NCI-H2107 (cell line): ENCODE measurements at regions not wholly inside any gene's neighbourhood (a gene's known extent, or its start where the extent isn't known, plus 50 kb on each side); places are given as distances from the start of the nearest gene placed in this dataset.

Experiments
- DNase-seq: peaks from one replicate; lab custom pipeline; 2025; lab: John Stamatoyannopoulos, UW

GRCh38 chr5:2492476-2492875 is 259.0 kb downstream of the IRX2 start:
- no peak for DNase-seq

GRCh38 chr5:2491846-2492245 is 259.6 kb downstream of the IRX2 start:
- DNase-seq: no peak

GRCh38 chr5:2489306-2489705 is 262.2 kb downstream of the IRX2 start:
- DNase-seq: no peak

- no peak for DNase-seq
Measured at GRCh38 chr5:2488593-2488992, 262.9 kb downstream of the IRX2 start.

GRCh38 chr5:2487152-2487763 is 264.2 kb downstream of the IRX2 start:
- DNase-seq: no peak

- no peak for DNase-seq
Measured at GRCh38 chr5:2486373-2486772, 265.1 kb downstream of the IRX2 start.

- no peak for DNase-seq
Measured at GRCh38 chr5:2482778-2483177, 268.7 kb downstream of the IRX2 start.

GRCh38 chr5:2480871-2481270 is 270.6 kb downstream of the IRX2 start:
- DNase-seq: no peak

- DNase-seq: no peak
Measured at GRCh38 chr5:2475902-2476301, 275.6 kb downstream of the IRX2 start.

- DNase-seq: no peak
Measured at GRCh38 chr5:2472670-2473069, 278.8 kb downstream of the IRX2 start.

- no peak for DNase-seq
Measured at GRCh38 chr5:2471152-2471879, 280.2 kb downstream of the IRX2 start.

GRCh38 chr5:2466966-2467365 is 284.5 kb downstream of the IRX2 start:
- DNase-seq: no peak

GRCh38 chr5:2465383-2465782 is 286.1 kb downstream of the IRX2 start:
- DNase-seq: no peak

- no peak for DNase-seq
Measured at GRCh38 chr5:2464141-2464540, 287.3 kb downstream of the IRX2 start.

GRCh38 chr5:2461701-2462691 is 289.5 kb downstream of the IRX2 start:
- no peak for DNase-seq

- no peak for DNase-seq
Measured at GRCh38 chr5:2460098-2460497, 291.4 kb downstream of the IRX2 start.

GRCh38 chr5:2459251-2459650 is 292.2 kb downstream of the IRX2 start:
- no peak for DNase-seq

- no peak for DNase-seq
Measured at GRCh38 chr5:2455878-2456277, 295.6 kb downstream of the IRX2 start.

GRCh38 chr5:2454876-2455275 is 296.6 kb downstream of the IRX2 start:
- DNase-seq: no peak

GRCh38 chr5:2453781-2454180 is 297.7 kb downstream of the IRX2 start:
- no peak for DNase-seq

- DNase-seq: no peak
Measured at GRCh38 chr5:2451100-2451499, 300.4 kb downstream of the IRX2 start.

GRCh38 chr5:2442496-2443354 is 308.8 kb downstream of the IRX2 start:
- no peak for DNase-seq
